22Rv1 (cell line): ENCODE measurements at regions not wholly inside any gene's neighbourhood (a gene's known extent, or its start where the extent isn't known, plus 50 kb on each side); places are given as distances from the start of the nearest gene placed in this dataset.

Experiments used
- ZFX ChIP-seq: fragments of 450-650 bp; IDR thresholded peaks from 2 replicates; pipeline ENCODE4 v1.6.1; 2017; ENCODE audit warnings: antibody characterized with exemption, borderline replicate concordance
- TF ChIP-seq, protein P1 (sequence below): fragments of 450-650 bp; IDR thresholded peaks from 2 replicates; pipeline ENCODE4 v1.5.1; 2017; ENCODE audit warnings: mild to moderate bottlenecking

- TF ChIP-seq, protein P1, sequence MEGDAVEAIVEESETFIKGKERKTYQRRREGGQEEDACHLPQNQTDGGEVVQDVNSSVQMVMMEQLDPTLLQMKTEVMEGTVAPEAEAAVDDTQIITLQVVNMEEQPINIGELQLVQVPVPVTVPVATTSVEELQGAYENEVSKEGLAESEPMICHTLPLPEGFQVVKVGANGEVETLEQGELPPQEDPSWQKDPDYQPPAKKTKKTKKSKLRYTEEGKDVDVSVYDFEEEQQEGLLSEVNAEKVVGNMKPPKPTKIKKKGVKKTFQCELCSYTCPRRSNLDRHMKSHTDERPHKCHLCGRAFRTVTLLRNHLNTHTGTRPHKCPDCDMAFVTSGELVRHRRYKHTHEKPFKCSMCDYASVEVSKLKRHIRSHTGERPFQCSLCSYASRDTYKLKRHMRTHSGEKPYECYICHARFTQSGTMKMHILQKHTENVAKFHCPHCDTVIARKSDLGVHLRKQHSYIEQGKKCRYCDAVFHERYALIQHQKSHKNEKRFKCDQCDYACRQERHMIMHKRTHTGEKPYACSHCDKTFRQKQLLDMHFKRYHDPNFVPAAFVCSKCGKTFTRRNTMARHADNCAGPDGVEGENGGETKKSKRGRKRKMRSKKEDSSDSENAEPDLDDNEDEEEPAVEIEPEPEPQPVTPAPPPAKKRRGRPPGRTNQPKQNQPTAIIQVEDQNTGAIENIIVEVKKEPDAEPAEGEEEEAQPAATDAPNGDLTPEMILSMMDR = no peak
- no peak for TF ChIP-seq ZFX
These were observed 156.3 kb downstream of the TM2D1 start for GRCh38 chr1:61568460-61569302.
